ENCODE measurements at regions not wholly inside any gene's neighbourhood (a gene's known extent, or its start where the extent isn't known, plus 50 kb on each side); places are given as distances from the start of the nearest gene placed in this dataset.

DNA sequence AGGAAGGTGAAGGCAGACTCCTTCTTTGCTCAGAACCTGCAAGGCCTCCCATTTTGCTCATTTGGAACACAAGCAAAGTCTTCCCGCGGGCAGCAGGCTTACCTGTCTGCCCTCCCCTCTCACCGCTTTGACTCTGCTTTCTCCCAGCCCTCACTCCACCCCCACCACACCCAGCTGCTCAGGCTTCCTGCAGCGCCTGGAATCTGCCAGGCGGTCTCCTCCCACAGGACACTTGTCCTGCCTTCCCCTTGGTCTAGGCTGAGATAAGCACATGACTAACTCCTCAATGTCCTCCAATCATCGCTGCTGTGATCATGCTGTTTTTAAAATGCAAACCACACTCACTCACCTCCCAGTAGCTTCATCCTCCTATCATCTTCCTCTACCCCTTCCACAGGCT lies 430.0 kb downstream of the ZNF516 start:
- DNase-seq (ENCODE audit: extremely low spot score), result no peak
- TF ChIP-seq, protein P1, sequence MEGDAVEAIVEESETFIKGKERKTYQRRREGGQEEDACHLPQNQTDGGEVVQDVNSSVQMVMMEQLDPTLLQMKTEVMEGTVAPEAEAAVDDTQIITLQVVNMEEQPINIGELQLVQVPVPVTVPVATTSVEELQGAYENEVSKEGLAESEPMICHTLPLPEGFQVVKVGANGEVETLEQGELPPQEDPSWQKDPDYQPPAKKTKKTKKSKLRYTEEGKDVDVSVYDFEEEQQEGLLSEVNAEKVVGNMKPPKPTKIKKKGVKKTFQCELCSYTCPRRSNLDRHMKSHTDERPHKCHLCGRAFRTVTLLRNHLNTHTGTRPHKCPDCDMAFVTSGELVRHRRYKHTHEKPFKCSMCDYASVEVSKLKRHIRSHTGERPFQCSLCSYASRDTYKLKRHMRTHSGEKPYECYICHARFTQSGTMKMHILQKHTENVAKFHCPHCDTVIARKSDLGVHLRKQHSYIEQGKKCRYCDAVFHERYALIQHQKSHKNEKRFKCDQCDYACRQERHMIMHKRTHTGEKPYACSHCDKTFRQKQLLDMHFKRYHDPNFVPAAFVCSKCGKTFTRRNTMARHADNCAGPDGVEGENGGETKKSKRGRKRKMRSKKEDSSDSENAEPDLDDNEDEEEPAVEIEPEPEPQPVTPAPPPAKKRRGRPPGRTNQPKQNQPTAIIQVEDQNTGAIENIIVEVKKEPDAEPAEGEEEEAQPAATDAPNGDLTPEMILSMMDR (IDR thresholded peaks at IDR 0.05; ENCODE audit: control extremely low read depth, extremely low read depth, low read depth, missing control alignments), result no peak
- ChIA-PET CTCF (no interaction called here), POLR2A (no interaction called here)

DNA sequence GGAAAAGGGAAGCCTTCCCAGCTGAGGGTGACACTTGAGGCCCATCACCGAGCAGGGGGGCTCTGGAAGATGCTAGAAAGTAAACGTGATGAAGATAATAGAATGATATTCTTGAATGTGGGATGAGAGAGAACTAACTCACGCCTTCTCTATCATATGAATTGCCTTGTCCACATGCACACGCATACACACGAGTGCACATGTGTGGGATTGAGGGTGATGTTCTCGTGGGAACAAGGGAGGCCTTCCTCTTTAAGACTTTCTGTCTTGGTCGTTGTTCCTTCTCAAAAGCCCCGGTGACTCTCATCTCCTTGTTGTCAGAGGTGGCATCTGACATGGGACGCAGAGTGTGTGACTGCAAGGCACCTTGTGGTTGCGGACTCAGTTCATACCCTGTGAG lies 436.9 kb downstream of the ZNF516 start:
- CTCF ChIA-PET, result no interaction called here
- DNase-seq (ENCODE audit: extremely low spot score), result no peak
- TF ChIP-seq, protein P1 (IDR thresholded peaks at IDR 0.05; ENCODE audit: control extremely low read depth, extremely low read depth, low read depth, missing control alignments), result no peak
- POLR2A ChIA-PET, result no interaction called here

DNA sequence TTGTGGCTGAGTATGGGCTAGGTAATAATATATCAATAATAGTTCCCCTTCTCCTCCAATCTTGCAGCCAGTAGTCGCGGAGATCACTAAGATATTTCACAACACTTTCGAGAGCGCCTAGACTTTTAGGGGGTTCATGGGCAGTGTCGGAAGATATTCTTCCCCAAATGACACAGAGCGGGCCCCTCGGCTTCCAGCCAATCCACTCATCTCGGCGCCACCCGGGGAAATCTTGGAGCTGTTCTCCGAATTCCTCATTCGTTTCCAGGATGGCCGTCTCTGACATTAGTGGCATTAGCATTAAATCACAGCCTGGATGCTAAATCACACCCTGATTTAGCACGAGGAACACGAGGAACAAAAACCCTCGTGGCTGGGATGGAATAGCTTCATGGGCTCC lies 437.7 kb downstream of the ZNF516 start:
- TF ChIP-seq, protein P1 (IDR thresholded peaks at IDR 0.05; ENCODE audit: control extremely low read depth, extremely low read depth, low read depth, missing control alignments), result no peak
- ChIA-PET CTCF (no interaction called here), POLR2A (no interaction called here)
- no peak for DNase-seq (ENCODE audit: extremely low spot score)

DNA sequence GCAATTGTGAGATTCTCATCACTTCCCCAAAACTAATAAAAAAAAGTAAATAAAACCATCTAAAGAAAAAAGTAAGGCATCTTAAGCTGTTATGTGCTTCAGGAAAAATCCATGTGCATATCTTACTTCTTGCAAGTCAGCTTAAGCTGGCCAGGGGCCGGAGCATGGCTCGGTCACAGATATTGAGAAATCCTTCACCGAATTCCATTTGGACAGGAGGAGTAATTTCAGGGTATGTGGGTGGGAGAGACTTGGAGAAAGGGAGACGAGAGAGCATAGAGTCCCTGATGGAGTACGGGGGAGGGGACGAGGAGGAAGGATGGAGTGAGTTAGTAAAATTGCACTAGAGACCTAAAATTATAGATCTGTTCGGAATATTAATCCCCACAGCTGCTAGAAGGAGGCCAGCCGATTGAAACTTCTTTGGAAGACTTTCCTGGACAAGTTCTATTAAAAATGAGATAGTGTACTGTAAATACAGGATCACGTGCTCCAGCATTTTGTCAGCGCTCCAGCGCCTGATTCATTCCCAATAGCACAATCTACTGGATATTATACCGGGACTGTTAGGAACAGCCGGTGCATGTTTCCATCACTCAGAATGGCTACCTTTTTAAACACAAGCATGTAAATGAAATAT lies 438.5 kb downstream of the ZNF516 start:
- TF ChIP-seq, protein P1 (IDR thresholded peaks at IDR 0.05; ENCODE audit: control extremely low read depth, extremely low read depth, low read depth, missing control alignments), result no peak
- no peak for DNase-seq (ENCODE audit: extremely low spot score)
- CTCF ChIA-PET, result no interaction called here
- POLR2A ChIA-PET, result no interaction called here

DNA sequence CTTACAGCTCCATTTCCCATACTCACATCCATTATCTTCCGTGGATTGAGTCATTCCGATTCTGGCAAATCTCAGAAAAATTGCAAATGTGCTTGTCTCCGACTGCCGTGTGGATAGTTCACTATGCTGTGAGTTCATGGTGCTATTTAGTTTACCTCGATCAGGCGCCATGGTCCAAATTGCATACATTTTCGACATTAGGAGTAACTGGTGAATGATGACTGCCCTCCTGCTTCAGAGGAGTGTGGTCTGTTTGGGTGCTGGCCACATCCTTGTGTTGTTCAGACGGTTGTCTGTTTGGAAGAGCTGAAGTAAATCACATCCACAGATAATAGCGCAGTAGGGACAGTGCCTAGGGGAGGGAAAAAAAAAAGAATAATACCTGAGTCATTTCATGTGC lies 439.5 kb downstream of the ZNF516 start:
- POLR2A ChIA-PET, result no interaction called here
- no peak for DNase-seq (ENCODE audit: extremely low spot score)
- TF ChIP-seq, protein P1 (IDR thresholded peaks at IDR 0.05; ENCODE audit: control extremely low read depth, extremely low read depth, low read depth, missing control alignments), result no peak
- CTCF ChIA-PET, result no interaction called here

DNA sequence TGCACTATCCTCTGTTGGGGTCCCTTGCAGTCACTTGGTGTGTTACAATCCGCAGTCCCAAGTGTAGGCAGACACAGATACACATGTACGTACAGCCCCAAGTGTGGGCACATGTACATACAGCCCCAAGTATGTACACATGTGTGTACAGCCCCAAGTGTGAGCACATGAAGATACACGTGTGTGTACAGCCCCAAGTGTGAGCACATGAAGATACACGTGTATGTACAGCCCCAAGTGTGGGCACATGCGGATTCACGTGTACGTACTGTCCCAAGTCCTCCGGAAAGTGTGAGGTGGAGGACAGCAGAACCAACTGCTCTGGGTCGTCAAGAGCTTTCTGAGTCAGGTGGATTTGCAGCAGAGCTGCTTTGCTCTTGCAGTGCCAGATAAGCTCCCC lies 440.0 kb downstream of the ZNF516 start:
- CTCF ChIA-PET, result no interaction called here
- DNase-seq (ENCODE audit: extremely low spot score), result no peak
- POLR2A ChIA-PET, result no interaction called here
- TF ChIP-seq, protein P1 (IDR thresholded peaks at IDR 0.05; ENCODE audit: control extremely low read depth, extremely low read depth, low read depth, missing control alignments), result no peak

DNA sequence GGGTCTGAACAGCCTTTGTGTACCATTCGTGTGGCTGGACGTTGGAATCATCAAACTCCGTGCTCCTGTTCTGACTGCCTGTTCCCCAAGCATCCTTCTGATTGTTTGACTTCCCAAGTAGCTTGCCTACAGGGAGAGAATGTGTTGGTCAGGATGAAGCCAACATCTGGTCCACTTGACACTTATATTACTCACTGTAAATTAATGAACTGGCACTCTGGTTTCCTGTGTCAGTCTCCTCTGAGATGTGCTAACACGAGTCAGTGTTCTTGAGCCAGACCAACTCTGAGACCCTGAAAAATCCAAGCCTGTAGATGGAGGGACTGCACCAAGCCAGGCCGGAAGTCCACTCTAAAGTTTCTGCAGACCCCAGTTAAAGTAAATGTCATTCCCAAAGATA lies 440.9 kb downstream of the ZNF516 start:
- ChIA-PET POLR2A (no interaction called here), CTCF (no interaction called here)
- TF ChIP-seq, protein P1 (IDR thresholded peaks at IDR 0.05; ENCODE audit: control extremely low read depth, extremely low read depth, low read depth, missing control alignments), result no peak
- DNase-seq (ENCODE audit: extremely low spot score), result no peak
